HCT116 (cell line): ENCODE measurements at regions not wholly inside any gene's neighbourhood (a gene's known extent, or its start where the extent isn't known, plus 50 kb on each side); places are given as distances from the start of the nearest gene placed in this dataset.

ENCODE experiments used
- ATAC-seq: fragments of 200-7000 bp; cut with Tn5 transposase; 2 replicates; pipeline ENCODE4 v1.9.1; 2020; ENCODE audit warnings: mild to moderate bottlenecking, moderate library complexity
- BruUV-seq: library from RNA; stranded (reverse); fragments of 400-500 nt; replicated peaks from 2 replicates; lab custom pipeline; 2021; lab: Mats Ljungman, UMichigan
- CTCF ChIA-PET: fragments of 300-600 bp; sonication (Branson Sonifier 250); formaldehyde crosslinking; loops from one replicate; lab custom pipeline; 2021; ENCODE audit warnings: antibody characterized with exemption; lab: Charles Lee
- POLR2A ChIA-PET: fragments of 300-600, 350-600 bp; sonication (Branson Sonifier 250); formaldehyde crosslinking; loops from one replicate; lab custom pipeline; 2021; ENCODE audit warnings: antibody characterized with exemption; lab: Charles Lee
- RAD21 ChIA-PET, 2 experiments: fragments of 300-600 bp; sonication (Branson Sonifier 250); formaldehyde crosslinking; loops; one replicate each; lab custom pipeline; 2023; ENCODE audit warnings: low total read pairs in 2 of 2; ENCODE audit not compliant: uncharacterized antibody in 2 of 2, unreplicated experiment in 2 of 2, low non-redundant PET in 1 of 2; lab: Charles Lee
- DNase-seq: peaks from one replicate; pipeline ENCODE4 v3.0.0-alpha.2; 2010; ENCODE audit warnings: low read depth, low spot score
- H2AFZ ChIP-seq: fragments of 200-600 bp; shearing (Covaris generic), sonication (generic); 2 replicates; pipeline ENCODE4 v1.6.1; 2017; ENCODE audit warnings: low read depth, mixed run types, mixed read lengths, antibody characterized with exemption, low read length; ENCODE audit not compliant: poor library complexity, severe bottlenecking
- H3K27ac ChIP-seq: 2 replicates; pipeline ENCODE4 v1.5.1; 2012; ENCODE audit warnings: low read depth, low read length
- H3K27me3 ChIP-seq: fragments of 200-600 bp; sonication (generic); 2 replicates; pipeline ENCODE4 v1.6.1; 2016; ENCODE audit warnings: mixed run types, low read length, mixed read lengths; ENCODE audit not compliant: insufficient read depth
- H3K36me3 ChIP-seq, 2 experiments: fragments of 200-500 bp in 1 of 2; fragments of 200-600 bp in 1 of 2; sonication (Bioruptor generic) in 1 of 2; sonication (generic) in 1 of 2; 2 replicates each; pipeline versions ENCODE4 v1.5.1 to v1.6.1; 2014 to 2016; ENCODE audit warnings: low read length in 2 of 2, inconsistent platforms in 1 of 2, mixed read lengths in 1 of 2, mixed run types in 1 of 2; ENCODE audit not compliant: insufficient read depth in 2 of 2, control insufficient read depth in 1 of 2
- H3K4me1 ChIP-seq, 2 experiments: fragments of 200-600 bp in 1 of 2; sonication (generic) in 1 of 2; 2 replicates each; pipeline versions ENCODE4 v1.5.1 to v1.6.1; 2012 to 2017; ENCODE audit warnings: low read length in 2 of 2, inconsistent platforms in 1 of 2, mild to moderate bottlenecking in 1 of 2, mixed read lengths in 1 of 2, mixed run types in 1 of 2, moderate library complexity in 1 of 2; ENCODE audit not compliant: insufficient read depth in 2 of 2, control insufficient read depth in 1 of 2
- H3K4me2 ChIP-seq: fragments of 200-600 bp; sonication (generic); 2 replicates; pipeline ENCODE4 v1.6.1; 2017; ENCODE audit warnings: mixed run types, low read length, mixed read lengths
- H3K4me3 ChIP-seq, 2 experiments: fragments of 200-600 bp in 1 of 2; sonication (generic) in 1 of 2; replicated peaks in 1 of 2; 2 replicates each; pipeline ENCODE4 v1.5.1; 2011 to 2016; ENCODE audit warnings: low read length in 2 of 2, control low read depth in 1 of 2, low read depth in 1 of 2, mild to moderate bottlenecking in 1 of 2, mixed read lengths in 1 of 2, mixed run types in 1 of 2
- H3K79me2 ChIP-seq: fragments of 200-600 bp; sonication (generic); 2 replicates; pipeline ENCODE4 v1.6.1; 2017; ENCODE audit warnings: mild to moderate bottlenecking, mixed run types, low read length, moderate library complexity, mixed read lengths; ENCODE audit not compliant: insufficient read depth
- H3K9ac ChIP-seq: fragments of 200-600 bp; sonication (generic); 2 replicates; pipeline ENCODE4 v1.6.1; 2016; ENCODE audit warnings: low read length, mixed read lengths
- H3K9me2 ChIP-seq: fragments of 200-600 bp; sonication (generic), shearing (Covaris generic); 2 replicates; pipeline ENCODE4 v1.6.1; 2017; ENCODE audit warnings: mixed run types, mild to moderate bottlenecking, moderate library complexity; ENCODE audit not compliant: insufficient read depth
- H3K9me3 ChIP-seq, 2 experiments: fragments of 200-500 bp in 1 of 2; fragments of 200-600 bp in 1 of 2; sonication (Bioruptor generic) in 1 of 2; sonication (generic) in 1 of 2; 2 replicates each; pipeline ENCODE4 v1.6.1; 2014 to 2017; ENCODE audit warnings: low read length in 2 of 2, mixed read lengths in 2 of 2, inconsistent platforms in 1 of 2, low read depth in 1 of 2, mild to moderate bottlenecking in 1 of 2, mixed run types in 1 of 2, moderate library complexity in 1 of 2; ENCODE audit not compliant: control insufficient read depth in 1 of 2, insufficient read depth in 1 of 2
- H4K20me1 ChIP-seq: fragments of 200-600 bp; sonication (generic), shearing (Covaris generic); 2 replicates; pipeline ENCODE4 v1.6.1; 2017; ENCODE audit warnings: mixed run types, mild to moderate bottlenecking, moderate library complexity; ENCODE audit not compliant: insufficient read depth
- CEBPB ChIP-seq: IDR thresholded peaks from 2 replicates; pipeline ENCODE4 v1.6.1; 2012; ENCODE audit warnings: low read depth
- CTCF ChIP-seq, 3 experiments: fragments of 200-600 bp in 1 of 3; sonication (generic) in 1 of 3; IDR thresholded peaks in 2 of 3; conservative IDR thresholded peaks in 1 of 3; 2 replicates each; pipeline ENCODE4 v1.5.1; 2012 to 2017; ENCODE audit warnings: low read depth in 2 of 3, low read length in 2 of 3, antibody characterized with exemption in 1 of 3, borderline replicate concordance in 1 of 3, control low read depth in 1 of 3, mild to moderate bottlenecking in 1 of 3, mixed read lengths in 1 of 3, mixed run types in 1 of 3, moderate library complexity in 1 of 3; ENCODE audit not compliant: insufficient read depth in 1 of 3
- EGR1 ChIP-seq: IDR thresholded peaks from 2 replicates; pipeline ENCODE4 v1.6.1; 2012; ENCODE audit warnings: low read depth
- FOSL1 ChIP-seq: IDR thresholded peaks from 2 replicates; pipeline ENCODE4 v1.6.1; 2012; ENCODE audit warnings: low read depth
- JUND ChIP-seq: IDR thresholded peaks from 2 replicates; pipeline ENCODE4 v1.6.1; 2012
- MAX ChIP-seq: IDR thresholded peaks from 2 replicates; pipeline ENCODE4 v1.6.1; 2012
- POLR2AphosphoS5 ChIP-seq: IDR thresholded peaks from 2 replicates; pipeline ENCODE4 v1.6.1; 2011; ENCODE audit warnings: mild to moderate bottlenecking, low read depth, low read length, moderate library complexity
- RAD21 ChIP-seq: IDR thresholded peaks from 2 replicates; pipeline ENCODE4 v1.6.1; 2012; ENCODE audit warnings: low read depth, mild to moderate bottlenecking
- REST ChIP-seq: IDR thresholded peaks from 2 replicates; pipeline ENCODE4 v1.6.1; 2012; ENCODE audit warnings: low read depth
- YY1 ChIP-seq: IDR thresholded peaks from 2 replicates; pipeline ENCODE4 v1.6.1; 2011; ENCODE audit warnings: low read length, low read depth, moderate library complexity, mild to moderate bottlenecking; ENCODE audit not compliant: insufficient replicate concordance; ENCODE audit errors: extremely low read depth
- ZBTB33 ChIP-seq: IDR thresholded peaks from 2 replicates; pipeline ENCODE4 v1.6.1; 2011; ENCODE audit warnings: mild to moderate bottlenecking, low read length, moderate library complexity; ENCODE audit not compliant: insufficient replicate concordance; ENCODE audit errors: extremely low read depth
- ZNF274 ChIP-seq: fragments of 200-500 bp; sonication (Bioruptor generic); IDR thresholded peaks from 2 replicates; pipeline ENCODE4 v1.6.1; 2014; ENCODE audit warnings: mild to moderate bottlenecking, low read depth, low read length, inconsistent platforms
- intact Hi-C: fragments of 100-400 bp; cut with micrococcal nuclease; formaldehyde crosslinking; loops from 2 replicates; pipeline ENCODE4 v1.10.0; 2022

GRCh38 chr4:124083711-124084110, 628.8 kb downstream of the ANKRD50 start:
- H3K4me1 ChIP-seq, result no peaks in the 10 kb centered on the region
- intact Hi-C loops, result no loop called here
- no peak overlapping the region for H3K9ac ChIP-seq
- TF ChIP-seq JUND, result no peak
- no peak for TF ChIP-seq RAD21
- no peak for TF ChIP-seq REST
- TF ChIP-seq POLR2AphosphoS5, result no peak
- TF ChIP-seq, all 23 proteins: peak for 0
- Histone ChIP-seq H3K27ac (no peak overlapping the region), H3K4me3 (no peak overlapping the region), H3K9me3 (no peaks in the 10 kb centered on the region), H3K36me3 (no peaks in the 10 kb centered on the region), H3K27me3 (no peaks in the 10 kb centered on the region), H3K79me2 (no peaks in the 10 kb centered on the region), H2AFZ (no peak overlapping the region), H3K9me2 (no peaks in the 10 kb centered on the region), H3K4me2 (no peak overlapping the region), H4K20me1 (no peaks in the 10 kb centered on the region)
- ChIA-PET CTCF (no interaction called here), POLR2A (no interaction called here), RAD21 (no interaction called here)
- no peak for DNase-seq
- no TSS peak for BruUV-seq
- no peak for ATAC-seq

- H3K9me2 ChIP-seq, result no peaks in the 10 kb centered on the region
- H3K27me3 ChIP-seq, result no peaks in the 10 kb centered on the region
- no peaks in the 10 kb centered on the region for H3K4me1 ChIP-seq
- no peaks in the 10 kb centered on the region for H3K79me2 ChIP-seq
- H2AFZ ChIP-seq, result no peak overlapping the region
- ATAC-seq (no peak), DNase-seq (no peak)
- no peaks in the 10 kb centered on the region for H3K9me3 ChIP-seq
- ChIA-PET CTCF (no interaction called here), RAD21 (no interaction called here), POLR2A (no interaction called here)
- no peak overlapping the region for H3K4me3 ChIP-seq
- BruUV-seq, result no TSS peak
- H3K4me2 ChIP-seq, result no peak overlapping the region
- no peaks in the 10 kb centered on the region for H3K36me3 ChIP-seq
- intact Hi-C loops, result no loop called here
- no peaks in the 10 kb centered on the region for H4K20me1 ChIP-seq
- H3K27ac ChIP-seq, result no peak overlapping the region
- H3K9ac ChIP-seq, result no peak overlapping the region
- TF ChIP-seq YY1 (no peak), EGR1 (no peak), ZBTB33 (no peak), FOSL1 (no peak), JUND (no peak), CTCF (IDR thresholded peaks at IDR 0.05 in 2 of 3, conservative IDR thresholded peaks at IDR 0.05 in 1 of 3; ENCODE audit: borderline replicate concordance in 1 of 3, insufficient read depth in 1 of 3, low read depth in 2 of 3, low read length in 2 of 3) (no peak), CEBPB (no peak), MAX (no peak), ZNF274 (no peak)
These were observed 626.9 kb downstream of the ANKRD50 start for GRCh38 chr4:124085561-124086180.
